Adrenal gland (tissue), 5 donors: ENCODE measurements at regions not wholly inside any gene's neighbourhood (a gene's known extent, or its start where the extent isn't known, plus 50 kb on each side); places are given as distances from the start of the nearest gene placed in this dataset.

ENCODE experiments used
- CTCF ChIP-seq, 6 experiments: fragments of 450-650 bp in 4 of 6; fragments of 200-600 bp in 2 of 6; sonication (generic) in 1 of 6; IDR thresholded peaks; 1 replicate in 5 of 6; 2 replicates in 1 of 6; pipeline versions ENCODE4 v1.5.1 to v1.8.0; 2016 to 2021; ENCODE audit warnings: antibody characterized with exemption in 6 of 6, mild to moderate bottlenecking in 2 of 6, moderate library complexity in 1 of 6
- POLR2A ChIP-seq, 2 donors: fragments of 450-650 bp; IDR thresholded peaks; one replicate each; pipeline ENCODE4 v1.6.1; 2017; ENCODE audit warnings: antibody characterized with exemption in 2 of 2, mild to moderate bottlenecking in 2 of 2, moderate library complexity in 1 of 2
- donor health status: DM: no; HTN: no; CAD: no.

GRCh38 chr12:111204788-111205241 is 164.1 kb downstream of the PHETA1 start:
- no peak for TF ChIP-seq CTCF (IDR thresholded peaks at IDR 0.05)
- no peak for TF ChIP-seq POLR2A (IDR thresholded peaks at IDR 0.05)
